GM21447 (cell line): ENCODE measurements at regions not wholly inside any gene's neighbourhood (a gene's known extent, or its start where the extent isn't known, plus 50 kb on each side); places are given as distances from the start of the nearest gene placed in this dataset.
A peak's percentile ranks its signal among the peaks of the same experiment; 100 is the strongest.
"Not testable (repeated sequence)": the region's sequence is repeated elsewhere in the genome, so short reads cannot be mapped to it uniquely, and the experiment has no call there.

Source experiments
- ATAC-seq: cut with Tn5 transposase; IDR thresholded peaks from one replicate; pipeline ENCODE4 v1.9.1; 2021; ENCODE audit not compliant: unreplicated experiment

DNA sequence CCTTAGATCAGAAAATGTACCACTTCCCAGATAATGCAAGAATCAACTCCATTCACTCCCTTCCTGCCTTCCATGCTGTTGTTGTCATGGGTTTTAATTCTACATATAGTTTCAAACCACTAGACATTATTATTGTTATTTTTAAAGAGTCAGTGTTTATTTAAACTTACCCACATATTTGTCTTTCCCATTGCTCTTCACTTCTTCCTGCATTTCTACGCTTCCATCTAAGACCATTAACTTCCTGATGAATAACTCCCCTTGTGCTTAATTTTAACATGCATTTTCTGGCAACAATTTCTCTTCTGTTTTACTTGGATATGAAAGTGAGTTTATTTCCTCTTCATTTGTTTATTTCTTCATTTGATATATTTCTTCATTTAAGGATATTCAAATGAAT, 127.1 kb upstream of the FHIT start:
- ATAC-seq = no peak

- no peak for ATAC-seq
Observed at GRCh38 chr3:61381745-61382392, 130.6 kb upstream of the FHIT start.

- no peak for ATAC-seq
Observed at GRCh38 chr3:61387817-61388216, 136.6 kb upstream of the FHIT start.

DNA sequence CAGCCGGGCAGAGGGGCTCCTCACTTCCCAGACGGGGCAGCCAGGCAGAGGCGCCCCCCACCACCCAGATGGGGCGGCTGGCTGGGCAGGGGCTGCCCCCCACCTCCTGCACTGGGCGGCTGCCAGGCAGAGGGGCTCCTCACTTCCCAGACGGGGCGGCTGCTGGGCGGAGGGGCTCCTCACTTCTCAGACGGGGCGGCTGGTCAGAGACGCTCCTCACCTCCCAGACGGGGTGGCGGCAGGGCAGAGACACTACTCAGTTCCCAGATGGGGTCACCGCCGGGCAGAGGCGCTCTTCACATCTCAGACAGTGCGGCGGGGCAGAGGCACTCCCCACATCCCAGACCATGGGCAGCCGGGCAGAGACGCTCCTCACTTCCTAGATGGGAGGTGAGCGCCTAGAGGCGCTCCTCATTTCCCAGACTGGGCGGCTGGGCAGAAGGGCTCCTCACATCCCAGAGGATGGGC, 142.3 kb upstream of the FHIT start:
- ATAC-seq = not testable (repeated sequence)

DNA sequence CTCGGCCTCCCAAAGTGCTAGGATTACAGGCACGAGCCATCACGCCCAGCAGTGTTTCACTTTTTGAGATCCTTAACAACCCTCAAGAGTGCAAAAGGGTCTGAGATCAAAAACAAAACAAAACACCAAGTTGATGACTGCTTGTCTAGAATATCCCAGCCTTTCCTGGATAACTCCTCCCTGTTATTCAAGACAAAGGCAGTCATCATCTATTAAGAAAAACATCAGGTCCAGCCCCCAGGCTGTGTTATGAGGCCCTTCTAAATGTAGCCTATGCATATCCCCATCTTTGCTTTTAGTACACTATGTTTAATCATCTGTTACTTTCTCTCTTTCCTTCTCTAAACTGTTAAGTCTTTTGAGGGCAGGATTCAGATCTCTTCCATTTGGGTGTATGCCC, 150.1 kb upstream of the FHIT start:
- no peak for ATAC-seq

DNA sequence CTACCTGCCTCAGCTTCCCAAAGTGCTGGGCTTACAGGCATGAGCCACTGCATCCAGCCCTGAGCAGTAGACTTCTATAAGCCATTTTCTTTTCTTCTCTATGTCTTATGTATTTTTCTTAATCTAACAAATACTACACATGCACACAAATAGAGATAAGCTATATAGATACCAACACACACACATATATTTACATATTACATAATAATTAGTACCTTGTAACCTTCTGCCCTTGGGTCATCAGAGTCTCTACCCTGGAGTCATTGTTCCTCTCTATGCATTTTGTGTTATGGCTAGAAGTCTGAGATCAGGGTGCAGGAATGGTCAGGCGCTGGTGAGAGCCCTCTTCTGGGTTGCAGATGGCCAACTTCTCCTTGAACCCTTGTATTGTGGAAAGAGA, 154.0 kb upstream of the PTPRG start:
- ATAC-seq = no peak

GRCh38 chr3:61409638-61410037, 151.7 kb upstream of the PTPRG start:
- ATAC-seq = no peak

- ATAC-seq = not testable (repeated sequence)
Observed at GRCh38 chr3:61410358-61410757, 151.0 kb upstream of the PTPRG start.

DNA sequence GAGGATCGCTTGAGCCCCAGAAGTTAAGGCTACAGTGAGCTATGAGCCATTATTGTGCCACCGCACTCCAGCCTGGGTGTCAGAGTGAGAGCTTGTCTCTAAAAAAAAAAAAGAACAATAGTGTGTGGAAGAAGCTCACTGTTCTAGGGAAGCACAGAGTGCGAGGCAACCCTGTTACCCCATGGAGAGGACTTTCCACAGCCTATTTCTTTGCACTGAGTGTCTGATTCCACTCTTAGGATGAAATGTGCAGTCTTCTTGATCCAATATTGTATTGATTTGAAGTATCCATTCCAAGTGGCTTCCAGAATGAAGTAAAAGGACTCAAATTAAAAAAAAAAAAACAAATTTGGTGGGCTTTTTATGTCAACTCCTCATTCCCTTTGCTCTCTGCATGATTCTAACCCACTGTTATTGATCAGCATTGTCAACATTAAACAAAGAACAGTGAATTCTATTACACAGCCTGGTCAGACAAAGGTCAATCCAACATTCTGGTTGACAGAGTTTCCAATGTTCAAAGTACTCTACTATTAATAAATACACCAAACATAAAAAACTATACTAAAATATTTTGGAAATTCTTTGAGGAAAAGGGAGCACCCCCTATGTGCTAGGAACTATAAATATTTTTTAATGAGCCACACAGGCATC, 150.2 kb upstream of the PTPRG start:
- no peak for ATAC-seq

DNA sequence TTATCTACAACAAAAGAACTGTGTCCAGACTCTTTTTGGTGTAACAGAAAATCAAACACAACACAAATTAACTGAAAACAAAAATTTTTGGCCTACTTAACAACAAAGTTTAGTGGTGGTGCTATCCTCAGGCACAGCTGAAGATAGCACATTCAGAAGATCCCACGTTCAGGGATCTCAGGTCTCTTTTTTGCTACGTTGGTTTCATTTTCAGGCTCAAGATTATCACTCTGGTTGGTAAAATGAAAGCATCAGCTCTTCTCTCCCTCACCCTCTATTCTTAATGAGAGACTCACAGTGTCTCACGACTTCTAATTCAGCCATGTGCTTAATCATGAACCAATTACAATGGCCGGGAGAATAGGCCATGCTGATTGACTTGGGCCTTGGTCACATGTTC, 146.9 kb upstream of the PTPRG start:
- peak; percentile 60 for ATAC-seq

- no peak for ATAC-seq
Observed at GRCh38 chr3:61415201-61415600, 146.2 kb upstream of the PTPRG start.

DNA sequence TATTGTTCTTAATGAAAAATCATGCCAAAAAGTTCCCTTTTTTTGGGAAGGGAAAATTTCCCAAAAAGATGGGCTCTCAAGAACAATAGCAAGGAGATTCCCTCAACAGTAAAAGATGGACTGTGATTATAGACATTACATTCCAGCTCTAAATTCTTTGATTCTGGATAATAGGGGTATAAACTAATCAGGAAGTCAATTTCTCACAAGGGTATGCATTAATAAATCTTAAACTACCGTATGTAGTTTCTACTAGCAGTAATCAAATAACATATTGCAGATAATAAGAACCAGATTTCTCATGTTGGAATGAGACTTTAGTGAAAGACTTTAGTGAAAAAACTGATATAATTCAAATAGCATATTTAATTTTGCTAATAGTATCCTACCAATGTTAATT, 144.8 kb upstream of the PTPRG start:
- ATAC-seq = no peak

DNA sequence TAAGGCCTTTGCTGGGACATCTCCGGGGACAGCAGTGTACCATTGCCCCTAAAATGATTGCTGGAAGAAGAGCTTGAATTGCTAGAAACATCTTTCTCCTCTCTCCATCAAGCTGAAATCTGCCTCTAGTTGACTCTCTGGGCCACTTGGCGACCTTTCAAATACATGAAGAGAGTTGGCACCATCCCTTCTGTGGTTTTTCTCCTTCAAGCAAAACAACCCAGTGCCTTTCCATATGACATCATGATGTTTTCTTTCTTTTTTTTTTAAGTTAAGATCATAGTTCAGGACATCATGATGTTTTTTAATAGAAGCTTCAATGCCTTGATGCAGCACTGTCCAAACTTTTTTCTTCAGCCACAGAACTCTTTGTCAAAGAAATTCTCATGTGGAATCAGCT, 144.0 kb upstream of the PTPRG start:
- ATAC-seq = no peak

DNA sequence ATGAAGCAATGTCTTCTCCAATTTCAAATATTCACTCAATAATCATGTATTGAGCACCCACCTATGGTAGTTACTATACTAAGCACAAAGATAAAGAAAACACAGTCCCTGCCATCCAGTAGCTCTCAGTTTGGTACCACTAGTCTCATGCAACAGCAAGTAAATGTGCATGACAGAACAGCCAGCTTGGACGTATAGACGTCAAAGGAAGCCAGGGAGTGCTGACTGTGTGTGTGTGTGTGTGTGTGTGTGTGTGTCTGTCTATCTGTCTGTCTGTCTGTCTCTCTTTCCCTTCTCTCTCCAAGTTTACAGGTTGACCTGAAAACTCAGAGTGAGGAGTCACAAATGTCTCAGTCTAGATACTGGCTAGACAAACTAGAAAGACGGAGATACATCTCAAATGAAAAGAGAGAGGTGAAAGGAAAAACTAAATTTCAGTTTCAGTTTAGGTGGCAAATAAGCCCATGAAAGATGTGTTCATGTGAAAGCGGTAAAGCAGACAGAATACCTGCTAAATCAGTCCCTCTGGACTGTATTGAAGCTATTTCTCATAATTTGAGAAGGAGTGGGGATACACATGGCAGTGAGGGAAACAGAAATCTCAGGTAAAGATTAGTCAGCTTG, 141.1 kb upstream of the PTPRG start:
- no peak for ATAC-seq

GRCh38 chr3:61422945-61423673, 138.3 kb upstream of the PTPRG start:
- no peak for ATAC-seq

DNA sequence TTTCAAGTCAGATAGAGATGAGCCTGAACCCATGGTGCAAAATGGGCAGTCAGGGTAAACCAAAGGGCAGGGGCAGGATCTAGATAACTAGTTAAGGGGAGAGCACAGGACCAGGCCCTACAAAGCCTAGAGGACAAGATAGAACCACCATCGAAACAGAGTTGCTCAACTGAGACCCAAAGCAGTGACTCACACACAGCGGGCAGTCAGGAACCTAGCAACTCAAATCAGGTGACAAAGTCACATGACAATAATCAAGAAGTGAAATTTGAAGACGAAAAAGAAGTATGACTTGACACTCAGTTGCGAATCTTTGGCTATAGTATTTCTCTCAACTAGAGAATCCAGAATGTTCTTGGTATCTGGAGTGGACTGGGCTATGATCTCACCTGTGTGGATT, 136.0 kb upstream of the PTPRG start:
- no peak for ATAC-seq

DNA sequence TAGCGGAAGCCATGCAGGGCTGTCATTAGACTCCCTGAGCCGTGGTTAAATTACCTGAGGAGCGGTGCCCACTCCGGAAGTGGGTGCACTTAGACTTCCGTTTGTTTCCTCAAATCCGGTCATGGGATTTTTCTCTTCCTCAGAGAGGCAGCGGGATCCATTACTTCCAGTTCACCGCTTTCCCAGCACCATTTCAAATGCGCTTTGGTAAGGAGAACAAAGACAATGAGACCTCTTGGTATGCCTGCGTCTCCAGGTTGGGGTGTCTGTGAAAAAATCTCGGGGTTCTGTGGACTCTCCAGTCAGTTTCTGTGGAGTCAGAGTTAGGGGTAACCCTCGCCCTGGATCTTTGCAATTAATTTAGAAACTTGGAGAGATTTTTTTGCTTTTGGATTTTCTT, 132.3 kb upstream of the PTPRG start:
- no peak for ATAC-seq

DNA sequence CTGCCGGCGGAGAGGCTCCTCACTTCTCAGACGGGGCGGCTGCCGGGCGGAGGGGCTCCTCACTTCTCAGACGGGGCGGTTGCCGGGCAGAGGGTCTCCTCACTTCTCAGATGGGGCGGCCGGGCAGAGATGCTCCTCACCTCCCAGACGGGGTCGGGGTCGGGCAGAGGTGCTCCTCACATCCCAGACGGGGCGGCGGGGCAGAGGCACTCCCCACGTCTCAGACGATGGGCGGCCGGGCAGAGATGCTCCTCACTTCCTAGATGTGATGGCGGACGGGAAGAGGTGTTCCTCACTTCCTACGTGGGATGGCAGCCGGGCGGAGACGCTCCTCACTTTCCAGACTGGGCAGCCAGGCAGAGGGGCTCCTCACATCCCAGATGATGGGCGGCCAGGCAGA, 126.5 kb upstream of the PTPRG start:
- ATAC-seq = not testable (repeated sequence)

GRCh38 chr3:61435361-61435760, 126.0 kb upstream of the PTPRG start:
- not testable (repeated sequence) for ATAC-seq

DNA sequence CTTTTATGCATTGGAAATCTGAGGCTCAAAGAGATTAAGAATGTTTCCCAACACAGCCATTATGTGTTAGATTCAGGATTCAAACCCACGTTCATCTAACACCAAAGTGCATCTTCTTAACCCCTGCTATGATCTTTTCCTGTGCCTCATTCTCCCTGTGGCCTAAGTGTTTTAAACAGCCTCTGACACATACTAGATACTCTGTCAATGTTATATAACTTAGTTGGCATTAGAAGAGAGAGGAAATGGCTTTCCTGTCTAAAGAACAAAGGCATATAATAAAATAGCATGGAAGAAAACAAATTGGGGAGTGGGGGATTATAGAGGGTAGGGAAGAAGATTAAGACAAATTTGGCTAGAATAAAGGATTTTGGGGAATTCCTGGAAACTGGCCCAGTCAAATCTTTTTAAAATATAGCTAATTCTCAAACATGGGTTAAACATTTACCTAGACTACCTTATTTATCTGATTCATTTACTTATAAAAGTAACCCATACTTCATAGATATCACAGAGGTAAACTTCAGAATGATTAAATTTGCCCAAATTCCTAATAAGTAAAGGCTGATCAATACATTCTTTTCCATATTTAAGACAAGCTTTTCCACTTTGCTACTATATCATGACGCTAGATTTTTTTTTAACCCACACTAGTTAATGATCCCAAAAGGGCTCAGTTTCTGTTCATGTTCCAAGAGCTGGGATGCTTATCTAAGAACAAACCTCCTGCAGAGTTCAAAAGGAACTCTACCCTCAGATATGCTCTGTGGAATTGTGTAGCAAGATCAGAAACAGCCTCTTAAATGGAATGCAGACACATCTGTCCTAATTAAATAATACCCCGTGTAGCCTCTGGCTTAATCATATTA, 122.9 kb upstream of the PTPRG start:
- no peak for ATAC-seq

- no peak for ATAC-seq
Observed at GRCh38 chr3:61439122-61439458, 122.3 kb upstream of the PTPRG start.
